ENCODE measurements at regions not wholly inside any gene's neighbourhood (a gene's known extent, or its start where the extent isn't known, plus 50 kb on each side); places are given as distances from the start of the nearest gene placed in this dataset.
"Not testable (repeated sequence)": the region's sequence is repeated elsewhere in the genome, so short reads cannot be mapped to it uniquely, and the experiment has no call there.

GRCh38 chr6:15171026-15171425 lies 74.8 kb upstream of the JARID2 start:
- no peak overlapping the region for H3K27ac ChIP-seq (replicated peaks in 1 of 4)
- no peaks in the 10 kb centered on the region for H3K36me3 ChIP-seq
- no peaks in the 10 kb centered on the region for H3K4me1 ChIP-seq
- TF ChIP-seq POLR2A (IDR thresholded peaks at IDR 0.05; ENCODE audit: low read depth) (no peak), EP300 (IDR thresholded peaks at IDR 0.05) (no peak), CTCF (IDR thresholded peaks at IDR 0.05) (no peak)
- no peaks in the 10 kb centered on the region for H3K27me3 ChIP-seq
- WGBS: 95% methylated on average over 5 of the region's 5 CpGs
- H3K9me3 ChIP-seq: no peaks in the 10 kb centered on the region
- no peak overlapping the region for H3K4me3 ChIP-seq
- DNase-seq (ENCODE audit: extremely low spot score): no peak
- intact Hi-C loops (cut with DNase I): no loop called here

GRCh38 chr6:15176816-15177370 lies 69.0 kb upstream of the JARID2 start:
- TF ChIP-seq POLR2AphosphoS5 (IDR thresholded peaks at IDR 0.05) (no peak), POLR2A (IDR thresholded peaks at IDR 0.05; ENCODE audit: low read depth) (no peak), EP300 (IDR thresholded peaks at IDR 0.05) (no peak), CTCF (IDR thresholded peaks at IDR 0.05) (no peak)
- H3K4me1 ChIP-seq: no peaks in the 10 kb centered on the region
- no peak overlapping the region for H3K4me3 ChIP-seq
- no peak overlapping the region for H3K27ac ChIP-seq (replicated peaks in 1 of 4)
- DNase-seq (ENCODE audit: extremely low spot score): no peak
- H3K9me3 ChIP-seq: no peaks in the 10 kb centered on the region
- H3K36me3 ChIP-seq: no peaks in the 10 kb centered on the region
- intact Hi-C loops (cut with DNase I): no loop called here
- whole genome bisulfite sequencing: 95% methylated on average over 9 of the region's 9 CpGs
- no peaks in the 10 kb centered on the region for H3K27me3 ChIP-seq

GRCh38 chr6:15183979-15184378 lies 61.9 kb upstream of the JARID2 start:
- DNase-seq (ENCODE audit: extremely low spot score): no peak
- WGBS: 97% methylated on average over 2 of the region's 2 CpGs
- TF ChIP-seq POLR2A (IDR thresholded peaks at IDR 0.05; ENCODE audit: low read depth) (no peak), EP300 (IDR thresholded peaks at IDR 0.05) (no peak), CTCF (IDR thresholded peaks at IDR 0.05) (no peak), POLR2AphosphoS5 (IDR thresholded peaks at IDR 0.05) (no peak)
- no peak overlapping the region for H3K27ac ChIP-seq (replicated peaks in 1 of 4)
- no peaks in the 10 kb centered on the region for H3K9me3 ChIP-seq
- intact Hi-C loops (cut with DNase I): no loop called here
- H3K4me3 ChIP-seq: no peak overlapping the region
- no peaks in the 10 kb centered on the region for H3K27me3 ChIP-seq
- H3K4me1 ChIP-seq: no peaks in the 10 kb centered on the region
- no peaks in the 10 kb centered on the region for H3K36me3 ChIP-seq

GRCh38 chr6:15184441-15184861 lies 61.4 kb upstream of the JARID2 start:
- Histone ChIP-seq H3K9me3 (no peaks in the 10 kb centered on the region), H3K27me3 (no peaks in the 10 kb centered on the region), H3K4me3 (no peak overlapping the region), H3K36me3 (no peaks in the 10 kb centered on the region), H3K4me1 (no peaks in the 10 kb centered on the region), H3K27ac (replicated peaks in 1 of 4) (no peak overlapping the region)
- WGBS: 85% methylated on average over 2 of the region's 2 CpGs
- intact Hi-C loops (cut with DNase I): no loop called here
- no peak for DNase-seq (ENCODE audit: extremely low spot score)
- TF ChIP-seq POLR2AphosphoS5 (IDR thresholded peaks at IDR 0.05) (no peak), POLR2A (IDR thresholded peaks at IDR 0.05; ENCODE audit: low read depth) (no peak), EP300 (IDR thresholded peaks at IDR 0.05) (no peak), CTCF (IDR thresholded peaks at IDR 0.05) (no peak)

- DNase-seq (ENCODE audit: extremely low spot score); H3K27me3 ChIP-seq; H3K27ac ChIP-seq (replicated peaks in 1 of 4); H3K4me3 ChIP-seq; H3K4me1 ChIP-seq; H3K9me3 ChIP-seq; intact Hi-C loops (cut with DNase I); H3K36me3 ChIP-seq: not testable (repeated sequence)
- 83% methylated on average over 8 of the region's 8 CpGs for WGBS
Observed at GRCh38 chr6:15185111-15185510, 60.8 kb upstream of the JARID2 start.

- H3K36me3 ChIP-seq; H3K27me3 ChIP-seq; H3K4me3 ChIP-seq; H3K9me3 ChIP-seq; H3K4me1 ChIP-seq; H3K27ac ChIP-seq (replicated peaks in 1 of 4); intact Hi-C loops (cut with DNase I); DNase-seq (ENCODE audit: extremely low spot score): not testable (repeated sequence)
- 80% methylated on average over 10 of the region's 10 CpGs for WGBS
Observed at GRCh38 chr6:15193451-15193850, 52.4 kb upstream of the JARID2 start.
